DND-41 (cell line): ENCODE measurements at regions not wholly inside any gene's neighbourhood (a gene's known extent, or its start where the extent isn't known, plus 50 kb on each side); places are given as distances from the start of the nearest gene placed in this dataset.
A peak's percentile ranks its signal among the peaks of the same experiment; 100 is the strongest.

Source experiments
- ATAC-seq: fragments of 200-7000 bp; cut with Tn5 transposase; 3 replicates; pipeline ENCODE4 v1.9.1; 2021; ENCODE audit warnings: low read depth; ENCODE audit not compliant: insufficient read depth
- DNase-seq: peaks from one replicate; pipeline ENCODE4 v3.0.0-alpha.2; 2020
- H2AFZ ChIP-seq: 2 replicates; pipeline ENCODE4 v1.6.0; 2012; ENCODE audit warnings: low read depth, low read length
- H3K27ac ChIP-seq: 2 replicates; pipeline ENCODE4 v1.5.1; 2012; ENCODE audit warnings: low read length, inconsistent platforms
- H3K27me3 ChIP-seq: fragments of 200-600 bp; sonication (generic); 2 replicates; pipeline ENCODE4 v1.6.0; 2012; ENCODE audit warnings: low read length, mild to moderate bottlenecking, inconsistent platforms; ENCODE audit not compliant: insufficient read depth, poor library complexity
- H3K36me3 ChIP-seq: 2 replicates; pipeline ENCODE4 v1.5.1; 2012; ENCODE audit warnings: low read length, inconsistent platforms; ENCODE audit not compliant: insufficient read depth
- H3K4me1 ChIP-seq: 2 replicates; pipeline ENCODE4 v1.5.1; 2012; ENCODE audit warnings: mild to moderate bottlenecking, low read length; ENCODE audit not compliant: insufficient read depth
- H3K4me2 ChIP-seq: 2 replicates; pipeline ENCODE4 v1.6.0; 2012; ENCODE audit warnings: mild to moderate bottlenecking, moderate library complexity, low read length, inconsistent platforms; ENCODE audit not compliant: insufficient read depth
- H3K4me3 ChIP-seq, 2 experiments: fragments of 200-600 bp in 1 of 2; shearing (Covaris generic) in 1 of 2; 2 replicates each; pipeline ENCODE4 v1.5.1; 2012 to 2016; ENCODE audit warnings: inconsistent platforms in 2 of 2, low read length in 2 of 2, mild to moderate bottlenecking in 2 of 2, low read depth in 1 of 2, moderate library complexity in 1 of 2
- H3K79me2 ChIP-seq: 2 replicates; pipeline ENCODE4 v1.6.0; 2012; ENCODE audit warnings: low read length, inconsistent platforms; ENCODE audit not compliant: insufficient read depth
- H3K9ac ChIP-seq: 2 replicates; pipeline ENCODE4 v1.6.0; 2012; ENCODE audit warnings: low read depth, mild to moderate bottlenecking, inconsistent platforms, low read length, moderate library complexity
- H3K9me3 ChIP-seq: 2 replicates; pipeline ENCODE4 v1.5.1; 2012; ENCODE audit warnings: low read length, moderate library complexity, mild to moderate bottlenecking, inconsistent platforms; ENCODE audit not compliant: insufficient read depth, severe bottlenecking
- H4K20me1 ChIP-seq: 2 replicates; pipeline ENCODE4 v1.6.0; 2012; ENCODE audit warnings: low read length; ENCODE audit not compliant: insufficient read depth
- CTCF ChIP-seq: IDR thresholded peaks from 2 replicates; pipeline ENCODE4 v1.5.1; 2012; ENCODE audit warnings: borderline replicate concordance, low read length, moderate library complexity, mild to moderate bottlenecking; ENCODE audit not compliant: poor library complexity, severe bottlenecking; ENCODE audit errors: extremely low read depth
- EZH2 ChIP-seq: IDR thresholded peaks from 3 replicates; pipeline ENCODE4 v1.6.1; 2012; ENCODE audit warnings: borderline replicate concordance, low read depth, mild to moderate bottlenecking, moderate library complexity, low read length, inconsistent platforms; ENCODE audit not compliant: severe bottlenecking

- no peaks in the 10 kb centered on the region for H4K20me1 ChIP-seq
- ATAC-seq = no peak
- no peaks in the 10 kb centered on the region for H3K9me3 ChIP-seq
- no peaks in the 10 kb centered on the region for H3K79me2 ChIP-seq
- H3K4me2 ChIP-seq = no peak overlapping the region
- H3K4me1 ChIP-seq = no peaks in the 10 kb centered on the region
- H3K27ac ChIP-seq = no peak overlapping the region
- H2AFZ ChIP-seq = no peak overlapping the region
- no peak overlapping the region for H3K9ac ChIP-seq
- no peak for DNase-seq
- H3K36me3 ChIP-seq = no peaks in the 10 kb centered on the region
- H3K4me3 ChIP-seq = no peak overlapping the region
- TF ChIP-seq EZH2 (no peak), CTCF (no peak)
- H3K27me3 ChIP-seq = no peaks in the 10 kb centered on the region
Observed at GRCh38 chr3:81354119-81354518, 407.3 kb downstream of the GBE1 start.

GRCh38 chr3:81352867-81353266 lies 408.6 kb downstream of the GBE1 start:
- H3K4me2 ChIP-seq = no peak overlapping the region
- H3K9ac ChIP-seq = no peak overlapping the region
- H3K79me2 ChIP-seq = no peaks in the 10 kb centered on the region
- H3K27me3 ChIP-seq = no peaks in the 10 kb centered on the region
- DNase-seq (no peak), ATAC-seq (0 out of 3 replicates have a peak, but pooled peaks have one; percentile 14)
- H3K36me3 ChIP-seq = no peaks in the 10 kb centered on the region
- TF ChIP-seq CTCF (peak; percentile 47), EZH2 (no peak)
- H3K9me3 ChIP-seq = no peaks in the 10 kb centered on the region
- H4K20me1 ChIP-seq = no peaks in the 10 kb centered on the region
- H2AFZ ChIP-seq = no peak overlapping the region
- no peaks in the 10 kb centered on the region for H3K4me1 ChIP-seq
- no peak overlapping the region for H3K4me3 ChIP-seq
- H3K27ac ChIP-seq = no peak overlapping the region

GRCh38 chr3:81349816-81350340 lies 411.6 kb downstream of the GBE1 start:
- no peak overlapping the region for H3K9ac ChIP-seq
- TF ChIP-seq EZH2 = no peak
- no peak for TF ChIP-seq CTCF
- no peak overlapping the region for H3K4me2 ChIP-seq
- no peaks in the 10 kb centered on the region for H3K79me2 ChIP-seq
- no peaks in the 10 kb centered on the region for H3K9me3 ChIP-seq
- ATAC-seq (no peak), DNase-seq (no peak)
- no peaks in the 10 kb centered on the region for H4K20me1 ChIP-seq
- H3K4me3 ChIP-seq = no peak overlapping the region
- no peak overlapping the region for H3K27ac ChIP-seq
- H2AFZ ChIP-seq = no peak overlapping the region
- no peaks in the 10 kb centered on the region for H3K4me1 ChIP-seq
- H3K27me3 ChIP-seq = no peaks in the 10 kb centered on the region
- no peaks in the 10 kb centered on the region for H3K36me3 ChIP-seq
